Epidermal melanocyte (primary cell): ENCODE measurements at regions not wholly inside any gene's neighbourhood (a gene's known extent, or its start where the extent isn't known, plus 50 kb on each side); places are given as distances from the start of the nearest gene placed in this dataset.

ENCODE experiments used
- DNase-seq: peaks from one replicate; pipeline ENCODE4 v3.0.0; 2011; ENCODE audit warnings: low spot score; ENCODE audit not compliant: insufficient read length

DNA sequence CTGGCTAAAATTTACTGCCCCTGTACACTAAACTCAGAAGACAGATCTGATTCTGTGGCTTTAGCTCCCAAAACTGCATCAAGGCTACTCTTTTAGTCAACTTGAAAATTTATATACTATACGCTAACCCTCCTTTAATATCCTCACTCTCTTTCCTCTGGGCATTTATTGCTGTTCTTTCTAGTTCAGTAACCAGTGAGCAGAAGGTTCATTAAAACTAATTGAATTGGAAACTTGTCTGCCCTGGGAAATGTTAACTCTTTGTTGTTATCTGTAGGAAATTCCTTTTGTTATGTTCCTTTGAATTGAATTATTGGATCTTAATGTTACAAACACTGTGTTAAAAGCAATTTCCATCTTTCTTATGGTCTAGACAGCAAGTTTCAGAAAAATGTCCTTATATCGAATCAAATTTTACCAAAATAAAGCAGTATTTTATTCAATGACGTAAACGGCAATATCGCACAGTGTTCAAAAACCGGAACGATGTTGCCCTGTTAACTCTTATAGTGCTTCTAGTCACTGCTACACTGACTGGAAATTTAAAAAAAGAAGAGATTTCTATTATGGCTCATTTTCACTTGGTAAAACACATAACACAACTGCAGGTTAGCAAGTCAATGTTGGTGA, 168.3 kb downstream of the NR4A2 start:
- no peak for DNase-seq

DNA sequence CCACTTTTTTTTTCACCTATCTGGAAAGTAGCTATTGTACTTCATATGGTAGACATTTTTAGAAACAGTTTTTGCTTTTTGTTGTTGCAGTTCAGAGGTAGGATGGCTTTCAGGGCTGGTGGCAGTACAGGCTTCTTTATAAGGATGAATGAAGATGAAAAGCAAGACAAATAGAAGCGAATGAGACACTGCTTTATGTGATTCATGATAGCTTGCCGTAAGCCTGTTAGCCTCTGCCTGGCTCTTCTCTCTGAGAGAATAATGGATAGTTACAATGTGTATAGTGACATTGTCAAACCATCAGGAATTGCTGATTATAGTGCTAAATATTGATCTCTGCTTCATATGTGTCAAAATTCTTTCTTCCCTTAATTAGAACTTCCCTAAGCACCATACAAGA, 173.7 kb downstream of the NR4A2 start:
- DNase-seq: no peak

DNA sequence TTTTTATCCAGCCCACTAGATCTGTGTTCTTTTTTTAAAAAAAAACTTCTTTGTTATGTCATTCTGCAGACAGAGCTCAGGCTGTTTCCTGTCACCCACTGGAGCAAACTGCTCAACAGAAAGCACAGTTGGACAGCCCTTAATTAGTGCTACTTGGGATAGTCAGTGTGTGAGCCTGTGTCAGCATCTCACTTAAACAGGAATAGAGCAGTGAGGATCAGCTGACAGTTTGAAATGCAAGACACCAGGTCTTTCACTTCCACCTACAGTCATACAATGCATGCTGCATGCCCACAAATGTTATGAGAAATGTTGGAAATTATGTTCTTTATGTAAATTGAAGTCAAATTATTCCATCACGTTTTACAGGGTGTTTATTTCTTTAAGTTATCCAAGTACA, 174.9 kb downstream of the NR4A2 start:
- DNase-seq: no peak

DNA sequence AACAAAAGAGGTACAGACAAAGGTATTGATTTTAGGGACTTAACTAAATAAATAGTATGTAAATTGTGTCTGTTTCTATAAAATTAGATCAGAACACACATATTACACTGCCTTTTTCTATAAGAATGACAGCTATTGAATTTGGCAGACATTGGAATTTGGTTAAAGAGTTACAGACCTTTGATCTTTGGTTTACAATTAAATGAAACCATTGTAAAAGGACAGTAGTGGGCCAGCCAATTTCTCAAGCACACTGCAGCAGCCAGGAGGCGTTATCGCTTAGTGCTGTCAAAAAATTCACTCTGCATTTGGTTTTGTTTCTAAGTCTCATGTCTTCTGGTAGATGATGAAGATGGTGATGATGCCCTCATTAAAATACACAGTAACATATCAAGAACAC, 175.9 kb downstream of the NR4A2 start:
- DNase-seq: no peak

DNA sequence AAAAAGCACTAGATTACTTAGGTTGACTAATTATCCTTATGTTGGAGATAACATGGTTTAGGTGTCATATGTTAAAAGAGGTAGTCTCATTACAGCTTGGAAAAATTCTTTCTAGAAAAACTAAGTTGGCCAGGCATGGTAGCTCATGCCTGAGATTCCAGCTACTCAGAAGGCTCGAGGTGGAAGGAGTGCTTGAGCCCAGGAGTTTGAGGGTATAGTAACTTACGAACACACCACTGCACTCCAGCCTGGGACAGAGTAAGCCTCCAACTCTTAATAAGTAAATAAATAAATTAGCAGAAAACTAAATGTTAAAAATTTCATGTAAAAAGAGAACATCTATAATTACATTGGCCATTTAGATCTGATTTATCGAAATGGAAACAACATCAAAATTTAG, 177.2 kb downstream of the NR4A2 start:
- DNase-seq: no peak

DNA sequence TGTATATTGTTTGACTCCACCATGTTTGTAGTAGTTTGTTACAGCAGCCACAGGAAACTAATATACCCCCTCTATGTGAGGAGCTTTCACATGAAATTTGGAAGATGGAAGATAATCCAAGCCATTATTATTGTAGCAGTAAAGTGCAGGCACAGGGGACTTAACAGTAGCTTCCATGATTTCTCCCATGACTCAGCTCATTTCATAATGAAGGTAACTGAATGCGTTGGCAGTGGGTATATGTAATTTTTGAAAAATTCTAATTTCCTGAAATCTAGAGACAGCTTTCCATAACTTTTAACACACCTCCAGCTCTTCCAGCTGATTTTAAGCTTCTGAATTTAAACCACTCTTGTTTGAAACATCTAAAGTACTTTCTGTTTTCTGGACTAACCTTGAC, 181.2 kb downstream of the NR4A2 start:
- no peak for DNase-seq

DNA sequence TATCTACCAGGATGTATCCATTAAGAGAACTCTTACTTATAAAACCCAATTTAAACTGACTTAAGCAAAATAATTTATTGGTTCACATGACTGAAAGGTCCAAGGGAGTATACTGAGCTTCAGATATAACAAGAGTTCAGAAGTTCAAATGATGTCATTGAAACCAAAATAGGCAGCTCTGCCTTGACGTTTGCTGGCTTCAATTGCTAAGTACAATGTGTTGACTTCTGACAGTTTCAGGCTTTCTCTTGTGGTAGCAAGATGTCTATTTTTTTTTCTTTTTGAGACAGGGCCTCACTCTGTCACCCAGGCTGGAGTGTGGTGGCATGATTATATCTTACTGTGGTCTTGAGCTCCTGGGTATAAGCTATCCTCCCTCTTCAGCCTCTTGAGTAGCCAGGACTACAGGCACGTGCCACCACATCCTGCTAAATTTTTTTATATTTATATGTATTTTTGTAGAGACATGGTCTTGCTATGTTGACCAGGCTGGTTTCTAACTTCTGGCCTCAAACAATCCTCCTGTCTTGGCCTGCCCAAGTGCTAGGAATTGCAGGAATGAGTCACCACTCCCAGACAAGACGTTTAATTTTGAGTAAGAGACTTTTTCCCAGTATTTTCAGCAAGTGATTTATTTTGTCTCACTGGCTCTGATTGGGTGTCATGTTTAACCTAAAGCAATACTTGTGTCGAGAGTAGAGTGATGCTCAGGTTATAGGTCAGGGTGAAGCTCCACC, 184.8 kb downstream of the NR4A2 start:
- no peak for DNase-seq

DNA sequence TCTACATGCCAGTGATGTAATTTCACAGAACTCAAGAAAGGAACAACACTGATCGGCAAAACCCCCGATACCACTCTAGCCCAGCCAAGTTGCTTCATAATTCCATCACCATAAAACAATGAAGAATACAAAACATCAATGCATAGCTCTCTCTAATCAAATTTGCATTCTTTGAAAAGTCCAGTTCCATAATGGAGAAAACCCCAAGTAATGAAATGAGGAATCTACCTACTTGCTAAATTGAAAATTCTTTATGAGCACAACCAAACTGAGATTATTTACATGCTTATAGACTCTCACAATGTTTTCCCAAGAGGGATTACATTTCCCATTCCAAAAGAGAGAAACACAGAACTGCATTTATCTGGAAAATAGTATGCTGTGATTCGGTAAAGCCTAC, 186.5 kb downstream of the NR4A2 start:
- DNase-seq: no peak

DNA sequence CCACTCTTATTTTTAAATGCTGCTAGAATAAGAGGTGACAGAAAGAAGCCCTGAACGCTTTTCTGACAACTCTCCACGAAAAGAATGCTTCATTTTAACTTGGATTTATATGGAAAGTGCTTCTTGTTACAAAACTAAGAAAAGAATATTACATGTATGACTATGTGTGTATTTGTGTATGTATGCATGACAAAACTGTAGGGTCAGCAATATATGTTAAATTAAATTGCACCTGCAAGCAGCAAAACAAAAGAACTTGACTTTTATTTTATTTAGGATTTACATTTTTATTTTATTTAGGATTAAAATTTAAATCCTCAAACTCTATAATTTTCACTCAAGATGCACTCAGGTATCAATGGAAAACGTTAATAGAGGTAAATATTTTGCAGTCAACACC, 187.1 kb downstream of the NR4A2 start:
- no peak for DNase-seq

DNA sequence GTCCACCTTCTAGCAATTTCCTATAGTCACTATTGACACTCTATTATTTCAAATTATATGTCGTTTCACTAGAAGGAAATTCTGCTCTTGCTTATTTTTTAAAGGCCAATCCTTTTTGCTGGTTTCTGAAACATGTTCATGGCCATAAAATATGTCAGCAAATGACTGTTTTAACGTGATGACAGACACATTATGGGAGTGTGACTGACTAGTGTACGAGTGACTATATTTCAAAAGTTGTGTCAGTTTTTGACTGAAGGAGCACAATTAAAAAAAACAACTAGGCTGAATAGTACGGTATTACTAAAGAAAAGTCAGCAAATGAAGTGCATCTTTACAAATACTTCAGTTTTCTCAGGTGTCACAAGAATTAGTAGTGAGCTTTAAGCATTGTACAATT, 196.0 kb downstream of the NR4A2 start:
- no peak for DNase-seq

DNA sequence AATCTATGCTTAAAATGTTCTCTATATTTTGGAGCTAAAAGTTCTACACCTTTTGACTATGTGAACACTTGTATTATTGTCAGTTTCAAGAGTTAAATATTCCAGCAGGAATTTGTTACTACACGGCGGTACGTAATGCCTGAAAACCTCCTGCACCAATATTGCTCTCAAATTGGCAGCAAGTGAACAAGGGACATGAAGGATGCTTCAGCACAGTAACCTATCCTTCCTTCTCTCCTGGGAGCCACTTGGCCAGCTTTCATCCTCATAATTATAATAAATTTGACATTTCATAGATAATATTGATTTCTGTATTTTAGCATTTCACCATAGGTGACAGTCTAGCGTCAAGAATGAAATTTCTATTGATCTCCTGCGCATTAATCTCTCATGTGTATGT, 197.6 kb downstream of the NR4A2 start:
- no peak for DNase-seq

DNA sequence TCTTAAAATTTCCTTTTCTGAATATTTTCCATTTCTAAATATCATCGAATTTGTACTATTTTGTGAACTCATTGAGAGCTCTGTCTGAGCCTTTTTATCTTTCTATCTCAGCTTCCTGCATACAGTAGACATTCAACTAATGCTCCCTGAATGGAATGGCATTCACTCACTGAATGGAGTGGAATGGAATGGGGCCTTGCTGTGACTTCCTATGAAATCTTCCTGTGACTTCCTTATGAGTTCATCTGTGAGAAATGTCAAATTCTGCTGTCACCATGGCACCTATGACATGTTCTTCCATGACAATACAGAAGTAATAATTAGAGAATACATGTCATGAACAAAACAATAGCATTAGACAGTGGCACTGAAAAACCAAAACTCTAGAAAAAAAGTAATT, 199.6 kb downstream of the NR4A2 start:
- DNase-seq: no peak

DNA sequence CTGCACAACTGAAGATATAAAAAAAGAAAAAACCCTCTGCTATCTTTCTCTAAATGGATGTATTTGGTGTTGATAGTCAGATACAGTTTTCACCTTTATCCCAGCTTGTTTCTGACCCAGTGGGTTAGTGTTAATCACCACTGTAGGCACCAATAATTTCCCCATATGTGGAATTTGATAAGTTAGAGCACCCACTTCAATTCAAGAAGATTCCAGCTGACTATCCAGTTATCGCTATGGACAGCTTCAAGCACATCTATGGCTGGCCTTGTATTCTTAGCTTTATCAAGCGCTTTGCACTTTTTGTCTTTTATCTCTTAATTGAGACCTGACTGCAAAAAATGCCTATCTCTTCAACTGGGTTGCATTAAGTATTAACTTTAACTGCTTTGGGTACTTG, 200.4 kb downstream of the NR4A2 start:
- no peak for DNase-seq

DNA sequence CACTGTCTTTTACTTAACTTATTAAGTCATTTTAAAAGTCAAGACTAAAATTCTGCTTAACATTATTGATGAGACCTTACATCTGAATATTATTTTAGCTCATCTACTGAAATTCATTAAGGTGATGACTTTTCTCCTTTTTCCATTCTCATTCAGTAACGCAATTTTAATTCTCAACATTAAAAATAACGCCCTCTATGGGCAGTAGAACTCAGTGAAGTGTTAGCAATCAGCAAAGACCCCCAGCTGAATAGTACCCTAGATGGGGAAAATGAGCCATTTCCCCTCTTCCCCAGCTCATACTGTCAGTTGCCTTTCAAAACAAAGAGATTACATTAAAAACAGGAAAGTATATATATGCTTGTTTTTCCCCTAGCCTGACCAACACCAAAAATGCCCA, 203.3 kb downstream of the NR4A2 start:
- DNase-seq: no peak

DNA sequence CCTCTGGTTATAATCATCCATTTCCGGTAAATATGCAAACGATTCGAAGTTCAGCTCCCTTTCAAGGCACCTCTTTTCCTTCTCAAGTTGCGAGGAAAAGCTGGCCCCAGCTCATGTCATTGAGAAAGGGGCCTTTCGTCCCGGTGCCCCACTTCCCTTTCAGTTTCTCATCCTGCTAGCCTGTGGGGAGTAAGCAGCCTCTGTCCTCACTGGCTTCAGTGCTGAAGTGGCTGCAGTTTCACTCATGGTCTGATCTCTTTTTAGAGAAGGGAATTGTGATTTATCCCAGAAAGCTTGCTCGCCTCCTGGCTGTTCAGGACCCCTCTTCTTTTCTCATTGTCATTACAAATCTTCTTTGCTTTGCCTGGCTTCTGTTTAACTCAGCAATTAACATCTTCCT, 207.5 kb downstream of the NR4A2 start:
- no peak for DNase-seq

DNA sequence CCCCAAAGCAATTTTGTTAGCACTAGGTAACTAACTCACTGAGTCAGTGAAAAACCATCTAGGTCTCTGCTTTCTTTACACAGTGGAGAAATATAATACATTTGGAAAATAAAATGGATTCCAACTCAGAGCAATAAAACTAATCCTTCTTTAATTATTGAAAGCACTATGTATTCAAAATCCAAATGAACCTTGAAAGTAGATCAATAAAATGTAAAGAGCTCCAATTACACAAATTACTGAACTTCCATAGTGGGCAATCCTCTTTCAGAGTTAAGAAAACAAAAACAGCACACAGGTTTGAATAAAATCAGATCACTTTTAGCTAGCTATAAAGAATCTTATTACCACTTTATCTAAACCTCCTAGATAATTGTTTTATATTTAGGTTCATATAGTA, 208.1 kb downstream of the NR4A2 start:
- DNase-seq: no peak

DNA sequence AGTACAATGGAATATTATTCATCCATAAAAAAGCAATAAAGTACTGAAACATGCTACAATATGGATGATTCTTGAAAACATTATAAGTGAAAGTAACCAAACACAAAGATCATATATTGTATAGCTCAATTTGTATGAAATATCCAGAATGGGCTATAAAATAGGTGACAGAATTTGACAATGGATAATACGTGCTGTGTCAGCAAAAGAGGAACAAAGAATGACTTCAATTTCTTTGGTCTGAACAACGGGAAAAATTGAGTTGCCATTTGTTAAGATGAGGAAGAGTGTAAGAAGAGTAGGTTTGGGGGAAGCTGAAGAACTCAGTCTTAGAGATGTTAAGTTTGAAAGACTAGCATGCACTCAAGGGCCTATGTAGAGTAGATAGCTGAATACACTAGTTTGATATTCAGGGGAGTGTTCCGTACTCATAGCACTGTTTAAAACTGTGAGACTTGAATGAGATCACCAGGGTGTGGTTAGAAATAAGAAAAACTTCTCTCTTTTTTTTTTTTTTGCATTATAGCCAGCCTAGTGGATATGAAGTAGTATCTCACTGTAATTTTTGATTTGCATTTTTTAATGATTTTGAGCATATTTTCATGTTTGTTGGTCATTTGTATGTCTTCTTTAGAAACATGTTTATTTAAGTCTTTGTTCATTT, 213.6 kb downstream of the NR4A2 start:
- DNase-seq: no peak

DNA sequence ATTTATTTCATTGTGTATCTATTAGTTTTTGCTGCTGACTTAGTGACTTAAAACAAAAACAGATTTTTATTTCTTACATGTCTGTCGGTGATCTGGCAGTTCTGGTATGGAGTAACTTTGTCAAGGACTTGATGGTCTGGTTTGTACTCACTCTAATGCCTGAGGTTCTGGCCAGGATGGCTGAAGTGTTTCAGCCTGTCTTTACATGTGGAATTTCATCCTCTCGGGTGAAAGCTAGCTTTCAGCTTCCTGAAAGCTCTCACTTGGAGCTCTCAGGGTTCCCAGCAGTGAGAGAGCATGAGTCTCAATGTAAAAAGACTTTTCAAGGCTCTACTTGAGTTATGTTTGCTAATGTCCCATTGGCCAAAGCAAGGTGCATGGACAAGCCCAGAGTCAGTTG, 216.4 kb downstream of the NR4A2 start:
- no peak for DNase-seq

DNA sequence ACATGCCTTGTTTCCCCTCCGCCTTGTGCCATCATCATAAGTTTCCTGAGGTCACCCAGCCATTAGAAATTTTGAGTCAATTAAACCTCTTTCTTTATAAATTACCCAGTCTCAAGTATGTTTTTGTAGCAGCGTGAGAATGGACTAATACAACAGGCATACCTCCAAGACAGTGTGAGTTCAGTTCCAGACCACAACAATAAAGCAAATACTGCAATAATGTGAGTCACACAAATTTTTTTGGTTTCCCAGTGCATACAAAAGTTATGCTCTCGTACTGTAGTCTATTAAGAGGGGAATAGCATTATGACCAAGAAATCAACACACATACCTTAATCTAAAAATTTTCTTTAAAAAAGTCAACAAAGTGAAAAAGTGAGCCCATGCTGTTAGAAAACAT, 217.2 kb downstream of the NR4A2 start:
- DNase-seq: no peak

DNA sequence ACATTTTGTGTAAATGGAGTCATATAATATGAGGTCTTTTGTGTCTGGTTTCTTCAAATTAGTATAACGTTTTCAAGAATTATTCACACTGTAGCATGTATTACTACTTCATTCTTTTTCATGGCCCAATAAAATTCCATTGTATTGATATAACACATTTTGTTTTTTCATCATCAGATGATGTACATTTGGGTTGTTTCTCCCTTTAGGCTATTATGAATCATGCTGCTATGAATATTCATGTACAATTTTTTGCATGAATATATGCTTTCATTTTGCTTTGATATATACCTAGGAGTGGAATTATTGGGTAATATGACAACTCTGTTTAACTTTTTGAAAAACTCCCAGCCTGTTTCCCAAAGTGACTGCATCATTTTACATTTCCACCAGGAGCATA, 220.2 kb downstream of the NR4A2 start:
- no peak for DNase-seq

DNA sequence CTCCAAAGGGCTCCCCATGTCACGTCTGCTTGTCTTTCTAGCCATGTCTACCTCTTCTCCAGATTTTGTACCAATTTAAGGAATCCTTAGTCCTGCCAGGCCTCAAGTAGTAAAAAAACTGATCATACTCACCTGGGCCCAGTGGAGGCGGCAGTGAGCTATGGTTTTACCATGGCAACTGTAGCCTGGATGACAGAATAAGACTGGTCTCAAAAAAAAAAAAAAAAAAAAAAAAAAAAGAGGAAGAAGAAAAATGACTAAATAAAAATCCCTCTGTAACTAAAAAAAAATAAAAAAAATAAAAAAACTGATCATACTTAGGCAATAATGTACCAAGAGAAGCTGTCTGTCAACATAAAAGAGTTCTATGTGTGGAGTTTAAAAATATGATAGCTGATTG, 221.6 kb downstream of the NR4A2 start:
- DNase-seq: no peak

DNA sequence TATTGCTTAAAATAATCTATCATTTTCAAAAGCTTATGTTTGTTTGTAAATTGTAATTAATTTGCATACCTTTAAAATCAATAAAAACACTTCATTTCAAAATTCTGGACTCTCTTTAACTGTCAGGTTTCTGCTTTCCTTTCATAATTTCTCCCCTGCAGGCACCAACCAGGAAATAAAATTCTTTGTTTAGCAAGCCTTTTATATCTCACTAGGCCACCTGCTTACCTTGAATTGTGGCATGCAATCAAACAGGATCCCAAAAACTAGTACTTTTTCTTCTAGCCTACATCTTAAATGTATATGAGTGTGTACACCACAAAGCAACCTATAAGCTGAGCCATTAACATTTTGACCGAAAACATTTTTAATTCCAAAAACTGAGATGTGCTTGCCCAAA, 233.1 kb downstream of the NR4A2 start:
- no peak for DNase-seq

DNA sequence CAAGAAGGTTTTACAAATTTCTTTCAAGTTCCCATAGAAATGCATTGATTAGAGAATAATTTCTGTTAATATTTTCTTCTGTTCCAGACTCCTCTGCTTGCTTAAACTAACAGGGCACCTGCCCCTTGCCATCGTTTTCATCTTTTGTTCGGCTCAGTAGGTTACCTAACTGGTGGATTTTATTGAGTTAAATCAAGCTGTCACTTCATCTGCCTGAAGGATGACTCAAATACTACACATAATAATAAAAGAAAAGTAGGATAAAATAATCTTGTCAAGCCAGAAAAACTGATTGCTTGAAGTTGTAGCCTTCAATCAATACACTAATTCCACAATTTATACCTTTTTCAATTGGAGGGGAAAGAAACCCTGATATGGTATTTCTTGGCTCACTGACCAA, 234.0 kb downstream of the NR4A2 start:
- no peak for DNase-seq
